ENCODE measurements at regions not wholly inside any gene's neighbourhood (a gene's known extent, or its start where the extent isn't known, plus 50 kb on each side); places are given as distances from the start of the nearest gene placed in this dataset.
"Not testable (repeated sequence)": the region's sequence is repeated elsewhere in the genome, so short reads cannot be mapped to it uniquely, and the experiment has no call there.

- not testable (repeated sequence) for H3K4me1 ChIP-seq (ENCODE audit: insufficient read depth, low read length); H3K4me3 ChIP-seq (ENCODE audit: low read length); H3K27me3 ChIP-seq (ENCODE audit: insufficient read depth, low read length); H3K9me3 ChIP-seq (ENCODE audit: low read length); H3K36me3 ChIP-seq (ENCODE audit: insufficient read depth, low read length); H2AFZ ChIP-seq (ENCODE audit: low read depth, low read length)
These were observed 4092.8 kb upstream of the TPTE start for GRCh38 chr21:6428498-6429092.

DNA sequence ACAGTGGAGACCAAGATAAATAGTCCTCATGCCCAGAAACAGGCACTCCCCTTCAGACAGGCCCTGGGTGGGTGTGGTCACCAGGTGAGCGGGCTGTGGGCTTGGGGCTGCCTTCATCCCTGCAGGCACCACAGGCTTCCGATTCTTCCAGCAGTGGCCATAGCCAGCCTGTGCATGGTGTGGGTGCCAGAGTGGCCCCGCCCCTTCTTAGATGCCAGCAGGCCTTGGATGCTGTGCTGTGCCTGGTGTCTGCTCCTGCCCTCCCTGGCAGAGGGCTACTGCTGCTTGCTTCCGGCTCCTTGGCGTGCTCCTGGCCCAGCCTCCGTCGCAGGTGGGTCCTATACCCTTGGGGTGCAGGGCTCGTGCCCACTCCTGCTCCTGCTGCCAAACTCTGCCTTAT, 4091.5 kb upstream of the TPTE start:
- not testable (repeated sequence) for H3K27me3 ChIP-seq (ENCODE audit: insufficient read depth, low read length); H2AFZ ChIP-seq (ENCODE audit: low read depth, low read length); H3K36me3 ChIP-seq (ENCODE audit: insufficient read depth, low read length); H3K4me1 ChIP-seq (ENCODE audit: insufficient read depth, low read length); H3K4me3 ChIP-seq (ENCODE audit: low read length); H3K9me3 ChIP-seq (ENCODE audit: low read length)

GRCh38 chr21:6433149-6433548, 4088.2 kb upstream of the TPTE start:
- H3K4me1 ChIP-seq (ENCODE audit: insufficient read depth, low read length); H3K9me3 ChIP-seq (ENCODE audit: low read length); H3K27me3 ChIP-seq (ENCODE audit: insufficient read depth, low read length); H2AFZ ChIP-seq (ENCODE audit: low read depth, low read length); H3K4me3 ChIP-seq (ENCODE audit: low read length); H3K36me3 ChIP-seq (ENCODE audit: insufficient read depth, low read length): not testable (repeated sequence)

- not testable (repeated sequence) for H3K36me3 ChIP-seq (ENCODE audit: insufficient read depth, low read length); H3K27me3 ChIP-seq (ENCODE audit: insufficient read depth, low read length); H3K4me3 ChIP-seq (ENCODE audit: low read length); H3K4me1 ChIP-seq (ENCODE audit: insufficient read depth, low read length); H2AFZ ChIP-seq (ENCODE audit: low read depth, low read length); H3K9me3 ChIP-seq (ENCODE audit: low read length)
These were observed 4085.2 kb upstream of the TPTE start for GRCh38 chr21:6436205-6436604.

DNA sequence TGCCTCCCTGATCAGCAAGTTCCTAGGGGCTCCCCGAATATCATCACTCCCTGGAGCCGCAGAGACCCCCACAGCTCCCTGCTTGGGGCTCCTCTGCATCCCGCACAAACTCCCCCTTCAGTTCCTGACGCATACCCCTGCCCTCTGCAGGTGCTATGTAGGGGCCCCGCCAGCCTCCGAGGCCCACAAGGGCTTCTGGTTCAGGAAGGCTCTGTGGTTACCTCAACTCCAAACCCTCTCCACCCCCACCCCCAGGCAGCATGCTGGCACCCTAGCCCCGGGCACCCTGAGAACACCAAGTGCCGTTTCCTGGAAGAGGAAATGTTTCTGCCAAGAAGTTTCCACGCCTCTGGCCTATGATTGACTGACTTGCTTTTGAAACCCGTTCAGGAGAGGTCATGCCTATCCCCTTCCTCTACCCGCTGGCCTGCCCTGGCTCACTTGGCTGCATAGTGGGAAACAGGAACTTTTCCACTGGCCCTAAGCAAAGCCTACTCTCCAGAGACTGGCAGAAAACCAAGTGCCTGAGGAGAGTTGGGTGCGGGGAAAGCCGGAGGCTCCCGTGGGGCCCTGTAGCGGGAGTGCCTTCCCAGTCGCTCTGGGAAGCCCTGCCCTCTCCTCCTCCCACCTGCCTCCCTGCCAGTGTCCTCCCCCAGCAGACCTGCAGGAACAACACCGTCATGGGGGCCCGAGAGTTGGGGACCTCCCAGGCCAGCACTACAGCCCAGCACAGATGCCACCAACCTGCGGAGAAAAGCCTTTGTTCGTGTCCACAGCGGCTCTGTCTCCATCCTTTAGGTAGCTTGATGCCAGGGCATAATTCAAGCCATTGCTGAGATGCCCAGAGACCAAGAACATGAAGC, 4084.2 kb upstream of the TPTE start:
- H2AFZ ChIP-seq (ENCODE audit: low read depth, low read length); H3K36me3 ChIP-seq (ENCODE audit: insufficient read depth, low read length): not testable (repeated sequence)

DNA sequence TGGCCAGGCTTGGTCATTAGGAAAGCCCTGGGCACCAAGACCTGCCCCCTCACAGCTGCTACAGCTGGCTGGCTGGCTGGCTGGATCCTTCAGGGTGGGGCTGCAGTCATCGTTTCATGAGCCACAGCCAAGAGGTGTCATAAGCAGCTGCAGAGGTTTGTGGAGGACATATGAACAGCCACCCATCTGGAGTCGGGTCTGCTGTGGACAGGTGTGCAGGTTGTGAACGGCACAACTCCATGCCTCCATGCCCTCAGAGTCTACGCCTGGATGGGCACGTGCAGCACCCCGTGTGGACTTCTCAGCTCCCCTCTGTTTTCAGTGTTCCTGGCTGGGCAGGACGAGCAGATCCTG, 4083.6 kb upstream of the TPTE start:
- H3K36me3 ChIP-seq (ENCODE audit: insufficient read depth, low read length); H3K9me3 ChIP-seq (ENCODE audit: low read length); H2AFZ ChIP-seq (ENCODE audit: low read depth, low read length); H3K4me1 ChIP-seq (ENCODE audit: insufficient read depth, low read length); H3K27me3 ChIP-seq (ENCODE audit: insufficient read depth, low read length); H3K4me3 ChIP-seq (ENCODE audit: low read length): not testable (repeated sequence)

More for the DNA sequence above, 4084.2 kb upstream of the TPTE start:
- H3K4me3 ChIP-seq (ENCODE audit: low read length); H3K4me1 ChIP-seq (ENCODE audit: insufficient read depth, low read length); H3K27me3 ChIP-seq (ENCODE audit: insufficient read depth, low read length); H3K9me3 ChIP-seq (ENCODE audit: low read length): not testable (repeated sequence)

GRCh38 chr21:6439058-6439457, 4082.3 kb upstream of the TPTE start:
- not testable (repeated sequence) for H3K36me3 ChIP-seq (ENCODE audit: insufficient read depth, low read length); H3K4me3 ChIP-seq (ENCODE audit: low read length); H3K4me1 ChIP-seq (ENCODE audit: insufficient read depth, low read length); H3K9me3 ChIP-seq (ENCODE audit: low read length); H2AFZ ChIP-seq (ENCODE audit: low read depth, low read length); H3K27me3 ChIP-seq (ENCODE audit: insufficient read depth, low read length)

DNA sequence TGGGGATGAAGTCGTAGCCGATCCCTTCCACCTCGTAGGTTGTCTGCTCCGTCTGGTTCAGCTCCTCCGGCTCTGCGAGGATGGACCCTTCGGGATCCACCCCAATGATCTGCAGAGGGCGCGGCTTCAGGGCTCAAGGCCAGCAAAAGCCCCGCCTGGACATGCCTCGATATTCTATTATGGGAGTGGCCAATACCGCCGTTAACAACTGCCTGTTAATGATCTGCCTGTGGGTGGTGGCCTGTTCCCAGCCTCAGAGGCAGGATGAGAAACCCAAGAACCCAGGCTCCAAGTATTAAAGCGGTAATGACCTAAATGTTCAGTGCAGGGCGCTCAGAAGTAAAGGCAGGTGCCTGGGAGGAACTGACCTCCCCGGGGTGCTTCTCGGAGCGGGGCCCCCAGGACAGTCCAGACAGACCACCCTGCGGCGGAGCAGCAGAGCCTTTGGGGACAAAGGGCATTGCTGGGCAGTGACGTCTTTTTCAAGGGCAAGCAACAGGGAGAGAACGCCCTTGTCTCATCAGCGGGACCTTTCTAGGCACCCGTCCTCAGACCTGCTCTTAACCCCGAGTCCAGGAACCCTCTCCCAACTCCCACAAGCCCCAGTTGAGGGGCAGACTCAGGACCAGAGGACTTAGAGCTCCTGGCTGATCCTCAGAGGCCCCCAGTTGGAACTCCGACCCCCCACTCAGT, 4066.6 kb upstream of the TPTE start:
- not testable (repeated sequence) for H2AFZ ChIP-seq (ENCODE audit: low read depth, low read length); H3K4me3 ChIP-seq (ENCODE audit: low read length); H3K9me3 ChIP-seq (ENCODE audit: low read length); H3K27me3 ChIP-seq (ENCODE audit: insufficient read depth, low read length); H3K4me1 ChIP-seq (ENCODE audit: insufficient read depth, low read length); H3K36me3 ChIP-seq (ENCODE audit: insufficient read depth, low read length)

DNA sequence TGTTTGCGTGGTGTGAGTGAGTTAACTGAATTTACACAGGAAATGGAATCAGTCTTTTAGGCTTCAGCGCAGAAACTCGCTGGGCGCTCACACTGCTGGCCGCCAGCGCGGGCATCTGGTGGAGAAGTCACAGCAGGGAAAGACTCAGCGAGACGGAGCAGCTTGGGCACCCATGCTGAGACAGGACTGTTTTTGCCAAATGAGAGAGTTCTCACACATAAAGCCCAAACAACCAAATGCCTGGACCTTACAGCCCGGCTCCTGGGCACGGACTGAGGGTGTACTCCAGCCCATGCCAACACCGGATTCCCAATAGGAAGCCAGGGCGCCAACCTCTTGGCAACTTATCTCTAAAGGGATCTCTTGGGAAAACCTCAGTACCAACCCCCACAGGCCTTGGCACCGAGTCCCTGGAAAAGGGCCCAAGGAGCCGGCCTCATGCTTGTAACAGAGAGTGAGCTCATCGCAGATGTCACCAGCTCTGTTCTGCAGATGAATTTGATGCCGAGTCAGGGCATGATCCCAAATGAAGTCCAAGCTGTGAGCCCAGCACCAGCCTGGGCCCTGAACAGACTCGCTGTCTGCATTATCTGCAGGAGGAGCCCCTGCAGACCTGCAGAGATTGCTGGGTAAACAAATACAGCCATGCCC, 4065.2 kb upstream of the TPTE start:
- not testable (repeated sequence) for H3K9me3 ChIP-seq (ENCODE audit: low read length); H3K4me1 ChIP-seq (ENCODE audit: insufficient read depth, low read length); H3K4me3 ChIP-seq (ENCODE audit: low read length); H3K27me3 ChIP-seq (ENCODE audit: insufficient read depth, low read length); H2AFZ ChIP-seq (ENCODE audit: low read depth, low read length); H3K36me3 ChIP-seq (ENCODE audit: insufficient read depth, low read length)

DNA sequence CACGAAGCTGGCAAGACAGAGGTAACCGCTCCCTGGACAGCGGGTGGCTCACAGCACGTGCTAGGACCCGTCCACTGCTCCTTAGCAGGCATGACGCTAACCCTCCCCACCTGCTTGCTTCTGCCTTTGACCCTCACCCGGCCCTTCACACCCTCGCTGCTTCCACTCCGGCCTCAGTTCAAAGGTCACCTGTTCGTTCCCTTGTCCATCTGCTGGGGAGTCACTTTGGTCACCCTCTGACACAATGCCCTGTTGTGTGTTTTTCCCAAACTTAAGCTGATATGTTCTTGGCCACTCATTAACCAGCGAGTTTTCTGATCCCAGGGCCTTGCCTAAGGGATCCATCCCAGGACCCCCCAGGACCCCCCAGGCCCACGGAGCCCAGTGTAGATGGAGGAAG, 4061.6 kb upstream of the TPTE start:
- H2AFZ ChIP-seq (ENCODE audit: low read depth, low read length); H3K36me3 ChIP-seq (ENCODE audit: insufficient read depth, low read length); H3K4me1 ChIP-seq (ENCODE audit: insufficient read depth, low read length); H3K27me3 ChIP-seq (ENCODE audit: insufficient read depth, low read length); H3K9me3 ChIP-seq (ENCODE audit: low read length); H3K4me3 ChIP-seq (ENCODE audit: low read length): not testable (repeated sequence)

GRCh38 chr21:6461358-6461757, 4060.0 kb upstream of the TPTE start:
- H2AFZ ChIP-seq (ENCODE audit: low read depth, low read length); H3K4me3 ChIP-seq (ENCODE audit: low read length); H3K27me3 ChIP-seq (ENCODE audit: insufficient read depth, low read length): not testable (repeated sequence)

DNA sequence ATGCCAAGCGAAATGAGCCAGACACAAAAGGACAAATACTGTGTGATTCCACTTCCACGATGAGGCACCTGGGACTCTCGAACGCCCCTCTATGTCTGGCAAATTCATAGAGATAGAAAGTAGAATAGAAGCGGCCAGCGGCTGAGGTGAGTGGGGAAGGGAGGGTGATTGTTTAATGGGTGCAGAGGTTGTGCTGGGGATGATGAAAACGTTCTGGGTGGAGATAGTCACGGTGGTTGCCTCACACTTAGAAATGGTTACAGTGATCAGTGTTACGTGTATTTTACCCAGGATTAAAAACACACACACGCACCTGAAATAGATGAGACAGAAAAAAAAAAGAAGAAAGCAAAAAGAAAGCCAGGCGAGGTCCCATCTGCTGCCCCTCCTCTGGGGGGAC, 4057.0 kb upstream of the TPTE start:
- not testable (repeated sequence) for H3K9me3 ChIP-seq (ENCODE audit: low read length); H3K27me3 ChIP-seq (ENCODE audit: insufficient read depth, low read length); H2AFZ ChIP-seq (ENCODE audit: low read depth, low read length); H3K36me3 ChIP-seq (ENCODE audit: insufficient read depth, low read length); H3K4me3 ChIP-seq (ENCODE audit: low read length); H3K4me1 ChIP-seq (ENCODE audit: insufficient read depth, low read length)

More at GRCh38 chr21:6461358-6461757, 4060.0 kb upstream of the TPTE start:
- not testable (repeated sequence) for H3K36me3 ChIP-seq (ENCODE audit: insufficient read depth, low read length); H3K4me1 ChIP-seq (ENCODE audit: insufficient read depth, low read length); H3K9me3 ChIP-seq (ENCODE audit: low read length)

DNA sequence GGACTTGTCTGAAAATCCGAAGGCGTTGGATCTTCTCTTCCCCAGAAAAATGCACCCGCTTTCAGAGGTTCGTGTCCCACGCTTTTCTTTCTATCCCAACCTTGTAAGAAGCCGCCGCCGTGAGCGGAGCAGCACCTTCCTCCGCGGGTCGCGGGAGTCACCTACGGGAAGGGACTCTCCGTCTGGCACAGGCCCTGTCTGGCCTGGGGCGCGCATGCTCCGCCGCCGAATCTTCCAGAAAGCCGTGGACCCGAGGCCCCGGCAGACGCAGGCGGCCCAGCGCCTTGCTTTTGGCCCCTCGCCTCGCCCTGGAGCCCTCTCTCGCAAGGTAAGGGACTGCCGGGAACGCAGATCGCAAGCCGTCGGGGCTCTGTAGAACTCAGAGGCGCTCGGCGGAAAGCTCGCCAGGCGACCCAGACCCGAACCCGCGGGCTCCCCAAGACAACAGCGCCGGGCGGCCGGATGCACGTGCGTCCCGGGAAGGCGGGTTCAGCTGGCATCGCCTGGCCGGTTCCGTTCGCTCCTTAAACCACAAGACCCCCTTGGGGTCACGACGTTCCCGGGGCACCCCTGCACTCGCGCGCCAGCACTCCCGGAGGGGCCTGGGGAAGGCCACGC, 4055.2 kb upstream of the TPTE start:
- H3K4me3 ChIP-seq (ENCODE audit: low read length); H3K36me3 ChIP-seq (ENCODE audit: insufficient read depth, low read length); H3K27me3 ChIP-seq (ENCODE audit: insufficient read depth, low read length); H2AFZ ChIP-seq (ENCODE audit: low read depth, low read length); H3K9me3 ChIP-seq (ENCODE audit: low read length); H3K4me1 ChIP-seq (ENCODE audit: insufficient read depth, low read length): not testable (repeated sequence)
